ENCODE measurements at regions not wholly inside any gene's neighbourhood (a gene's known extent, or its start where the extent isn't known, plus 50 kb on each side); places are given as distances from the start of the nearest gene placed in this dataset.

DNA sequence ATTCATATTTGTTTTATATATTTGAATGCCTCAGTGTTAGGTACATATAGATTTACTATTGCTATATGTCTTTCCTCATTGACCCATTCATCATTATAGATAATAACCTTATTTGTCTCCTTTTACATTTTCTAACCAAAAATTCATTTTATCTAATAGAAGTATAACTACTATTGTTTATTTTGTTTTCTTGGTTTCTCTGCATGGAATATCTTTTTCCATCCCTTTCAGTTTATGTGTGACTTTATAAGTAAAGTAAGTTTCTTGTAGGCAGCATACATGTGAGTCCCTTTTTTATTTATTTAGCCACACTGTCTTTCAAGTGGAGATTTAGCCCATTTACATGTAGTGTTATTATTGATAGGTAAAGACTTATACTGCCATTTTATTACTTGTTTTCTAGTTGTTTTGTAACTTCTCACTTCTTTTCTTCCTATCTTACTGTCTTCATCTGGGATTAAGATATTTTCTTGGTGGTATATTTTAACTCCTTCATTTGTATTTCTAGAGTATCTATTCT, 572.0 kb upstream of the MAN1A1 start:
- no TSS peak for BruUV-seq (replicated peaks)
- no peaks in the 10 kb centered on the region for H3K27me3 Mint-ChIP-seq (ENCODE audit: insufficient read depth, unreplicated experiment)

GRCh38 chr6:119917186-119917585, 567.6 kb upstream of the MAN1A1 start:
- TF ChIP-seq CTCF (IDR thresholded peaks at IDR 0.05; ENCODE audit: unreplicated experiment) = no peak
- Mint-ChIP-seq H3K9me3 (ENCODE audit: unreplicated experiment) (peaks cover 10% of the 10 kb centered on the region), H3K27me3 (ENCODE audit: insufficient read depth, unreplicated experiment) (no peaks in the 10 kb centered on the region), H3K4me1 (ENCODE audit: insufficient read depth, unreplicated experiment) (no peaks in the 10 kb centered on the region), H3K4me3 (ENCODE audit: unreplicated experiment) (no peak overlapping the region), H3K36me3 (ENCODE audit: insufficient read depth, unreplicated experiment) (no peaks in the 10 kb centered on the region), H3K27ac (ENCODE audit: low read depth, unreplicated experiment) (no peak overlapping the region)
- no peak for DNase-seq (ENCODE audit: unreplicated experiment)
- POLR2A ChIA-PET = interaction anchor here (1.0 kb wide), 1 partner anchor 9 kb away, joined by 3 read pairs; no protein-coding TSS in a partner anchor
- CTCF ChIA-PET = interaction anchor here (0.7 to 1.1 kb wide), 2 partner anchors 60 to 121 kb away, joined by 4 to 5 read pairs; no protein-coding TSS in a partner anchor
- BruUV-seq (replicated peaks) = no TSS peak
- intact Hi-C loops (cut with micrococcal nuclease) = no loop called here

More for the DNA sequence above, 572.0 kb upstream of the MAN1A1 start:
- Mint-ChIP-seq H3K4me3 (ENCODE audit: unreplicated experiment) (no peak overlapping the region), H3K27ac (ENCODE audit: low read depth, unreplicated experiment) (no peak overlapping the region), H3K36me3 (ENCODE audit: insufficient read depth, unreplicated experiment) (no peaks in the 10 kb centered on the region), H3K9me3 (ENCODE audit: unreplicated experiment) (peaks cover 40% of the 10 kb centered on the region), H3K4me1 (ENCODE audit: insufficient read depth, unreplicated experiment) (no peaks in the 10 kb centered on the region)
- TF ChIP-seq CTCF (IDR thresholded peaks at IDR 0.05; ENCODE audit: unreplicated experiment) = no peak
- POLR2A ChIA-PET = no interaction called here
- DNase-seq (ENCODE audit: unreplicated experiment) = no peak
- intact Hi-C loops (cut with micrococcal nuclease) = no loop called here
- CTCF ChIA-PET = no interaction called here

DNA sequence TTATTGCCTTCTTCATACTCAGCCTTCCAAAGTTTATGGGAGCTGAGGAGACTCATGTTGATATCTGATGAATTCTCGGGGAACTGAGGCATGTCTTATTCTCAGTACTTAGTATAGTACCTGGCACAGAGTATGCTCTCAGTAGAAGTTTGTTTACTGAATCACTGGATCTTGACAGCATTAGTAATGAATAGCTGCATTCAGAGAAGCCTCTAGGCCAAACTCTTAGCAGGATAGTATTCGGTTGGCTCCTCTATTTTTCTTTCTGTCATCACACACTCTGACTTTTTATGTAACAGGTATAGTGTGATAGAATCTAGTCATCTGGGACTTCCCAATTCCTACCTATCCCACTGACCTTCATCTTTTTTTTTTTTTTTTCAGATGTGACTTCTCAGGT, 566.4 kb upstream of the MAN1A1 start:
- no peaks in the 10 kb centered on the region for H3K4me1 Mint-ChIP-seq (ENCODE audit: insufficient read depth, unreplicated experiment)
- no peak for DNase-seq (ENCODE audit: unreplicated experiment)

GRCh38 chr6:119908157-119908556, 558.6 kb upstream of the MAN1A1 start:
- no peaks in the 10 kb centered on the region for H3K36me3 Mint-ChIP-seq (ENCODE audit: insufficient read depth, unreplicated experiment)
- H3K4me3 Mint-ChIP-seq (ENCODE audit: unreplicated experiment) = no peak overlapping the region
- intact Hi-C loops (cut with micrococcal nuclease) = no loop called here
- BruUV-seq (replicated peaks) = no TSS peak
- no peak for DNase-seq (ENCODE audit: unreplicated experiment)
- CTCF ChIA-PET = no interaction called here
- POLR2A ChIA-PET = no interaction called here
- H3K27ac Mint-ChIP-seq (ENCODE audit: low read depth, unreplicated experiment) = no peak overlapping the region
- H3K27me3 Mint-ChIP-seq (ENCODE audit: insufficient read depth, unreplicated experiment) = no peaks in the 10 kb centered on the region
- no peaks in the 10 kb centered on the region for H3K4me1 Mint-ChIP-seq (ENCODE audit: insufficient read depth, unreplicated experiment)
- no peak for TF ChIP-seq CTCF (IDR thresholded peaks at IDR 0.05; ENCODE audit: unreplicated experiment)
- no peaks in the 10 kb centered on the region for H3K9me3 Mint-ChIP-seq (ENCODE audit: unreplicated experiment)

More for the DNA sequence above, 566.4 kb upstream of the MAN1A1 start:
- H3K4me3 Mint-ChIP-seq (ENCODE audit: unreplicated experiment) = no peak overlapping the region
- intact Hi-C loops (cut with micrococcal nuclease) = no loop called here
- no TSS peak for BruUV-seq (replicated peaks)
- no peaks in the 10 kb centered on the region for H3K9me3 Mint-ChIP-seq (ENCODE audit: unreplicated experiment)
- H3K27ac Mint-ChIP-seq (ENCODE audit: low read depth, unreplicated experiment) = no peak overlapping the region
- H3K27me3 Mint-ChIP-seq (ENCODE audit: insufficient read depth, unreplicated experiment) = no peaks in the 10 kb centered on the region
- no peaks in the 10 kb centered on the region for H3K36me3 Mint-ChIP-seq (ENCODE audit: insufficient read depth, unreplicated experiment)
- TF ChIP-seq CTCF (IDR thresholded peaks at IDR 0.05; ENCODE audit: unreplicated experiment) = no peak
- POLR2A ChIA-PET = interaction anchor here (0.6 kb wide), 1 partner anchor 1137 kb away, joined by 3 read pairs; no protein-coding TSS in a partner anchor
- CTCF ChIA-PET = interaction anchor here (0.6 kb wide), 1 partner anchor 50 kb away, joined by 4 read pairs; no protein-coding TSS in a partner anchor
